HG03469 (cell line): ENCODE measurements at regions not wholly inside any gene's neighbourhood (a gene's known extent, or its start where the extent isn't known, plus 50 kb on each side); places are given as distances from the start of the nearest gene placed in this dataset.
"Not testable (repeated sequence)": the region's sequence is repeated elsewhere in the genome, so short reads cannot be mapped to it uniquely, and the experiment has no call there.

Experiments
- ATAC-seq: cut with Tn5 transposase; IDR thresholded peaks from one replicate; pipeline ENCODE4 v1.9.1; 2021; ENCODE audit warnings: mild to moderate bottlenecking, moderate library complexity, moderate number of reproducible peaks; ENCODE audit not compliant: unreplicated experiment

DNA sequence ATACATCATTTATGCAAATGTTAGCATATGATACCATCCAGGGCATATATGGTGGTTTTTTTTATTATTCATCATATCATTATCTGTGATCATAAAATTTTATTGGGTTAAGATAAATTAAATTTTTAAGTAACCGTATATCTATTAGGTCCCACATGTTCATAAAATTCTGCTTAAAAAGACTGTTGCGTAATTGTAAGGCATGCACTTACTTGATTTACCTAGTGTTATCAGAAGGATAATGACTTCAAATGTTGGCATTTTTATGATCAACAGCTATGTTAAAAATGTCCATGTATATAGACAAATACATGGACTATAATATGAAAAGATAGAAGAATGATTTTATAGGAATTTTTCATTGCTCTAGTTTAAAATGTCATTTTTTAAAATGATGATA is 1625.5 kb upstream of the CELF4 start:
- ATAC-seq: no peak

DNA sequence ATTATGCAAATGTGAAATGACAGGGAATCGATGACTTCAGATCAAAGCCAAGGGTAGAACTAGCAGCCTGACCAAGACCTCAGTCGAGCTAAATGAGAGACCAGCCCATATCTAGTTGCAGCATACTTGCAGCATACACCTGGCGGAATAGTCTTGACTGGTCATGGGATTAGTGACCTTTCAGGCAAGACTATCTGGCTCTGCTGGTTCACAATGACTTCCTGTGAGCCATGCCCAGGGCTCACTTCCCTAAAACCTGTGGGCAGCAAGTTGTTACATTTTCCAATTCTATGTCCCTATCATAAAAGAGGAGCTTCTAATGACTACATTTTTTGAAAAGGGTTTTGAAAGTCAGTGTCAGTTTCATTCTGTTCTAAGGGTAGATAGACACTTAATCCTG is 1624.9 kb upstream of the CELF4 start:
- no peak for ATAC-seq

GRCh38 chr18:39188278-39188677 is 1622.7 kb upstream of the CELF4 start:
- no peak for ATAC-seq

GRCh38 chr18:39186008-39186407 is 1620.4 kb upstream of the CELF4 start:
- ATAC-seq: no peak

- no peak for ATAC-seq
Measured at GRCh38 chr18:39184176-39184575, 1618.6 kb upstream of the CELF4 start.

DNA sequence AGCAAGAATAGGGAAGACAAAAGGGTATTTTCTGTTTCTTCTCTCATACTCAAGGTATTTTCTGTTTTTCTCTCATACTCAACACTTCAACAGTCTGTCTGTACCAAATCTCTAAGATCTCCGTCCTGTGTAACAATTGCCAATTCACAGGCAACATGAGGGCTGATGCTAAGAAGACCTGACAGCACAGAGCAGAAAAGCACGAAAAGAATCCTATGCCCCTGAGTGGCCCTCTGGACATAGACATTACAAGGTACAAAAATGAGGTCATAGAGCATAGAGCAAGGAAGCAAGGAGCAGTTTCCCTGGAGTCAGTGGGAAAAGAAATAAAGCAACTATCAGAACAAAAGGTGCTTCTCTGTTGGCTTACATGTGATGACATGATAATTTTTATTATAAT is 1612.6 kb upstream of the CELF4 start:
- no peak for ATAC-seq

DNA sequence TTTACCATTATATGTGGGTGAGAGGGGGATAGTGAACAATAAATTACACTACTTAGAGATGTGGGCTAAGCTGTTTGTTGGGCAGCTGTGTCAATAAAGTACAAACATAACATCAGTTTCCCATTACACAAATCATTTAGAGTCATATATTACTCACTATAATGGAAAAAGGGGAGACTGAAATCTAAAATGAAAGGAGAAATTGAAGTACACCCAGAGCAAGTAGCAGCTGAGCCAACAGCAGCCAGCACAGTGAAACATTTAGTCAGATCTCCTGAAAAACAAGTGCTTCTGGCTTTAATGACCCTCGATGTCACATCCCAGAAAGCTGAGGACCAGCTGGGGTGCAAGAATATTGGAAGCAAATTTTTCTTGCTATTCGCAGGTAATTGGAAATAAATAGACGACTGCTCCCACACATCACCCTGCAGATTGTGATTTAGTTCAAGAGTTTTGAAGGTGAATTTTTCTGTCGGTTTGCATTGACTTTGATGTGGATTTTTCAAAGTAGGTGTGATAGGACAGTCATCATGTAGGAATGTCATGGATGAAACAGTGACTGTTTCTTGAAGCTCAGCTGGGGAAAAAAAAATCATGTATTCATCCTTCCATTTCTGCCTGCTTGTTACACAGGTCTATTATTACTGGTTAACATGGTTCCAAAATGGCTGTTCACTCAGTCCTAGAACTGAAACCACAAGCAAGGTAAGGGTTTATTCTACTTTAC is 1607.3 kb upstream of the CELF4 start:
- no peak for ATAC-seq

DNA sequence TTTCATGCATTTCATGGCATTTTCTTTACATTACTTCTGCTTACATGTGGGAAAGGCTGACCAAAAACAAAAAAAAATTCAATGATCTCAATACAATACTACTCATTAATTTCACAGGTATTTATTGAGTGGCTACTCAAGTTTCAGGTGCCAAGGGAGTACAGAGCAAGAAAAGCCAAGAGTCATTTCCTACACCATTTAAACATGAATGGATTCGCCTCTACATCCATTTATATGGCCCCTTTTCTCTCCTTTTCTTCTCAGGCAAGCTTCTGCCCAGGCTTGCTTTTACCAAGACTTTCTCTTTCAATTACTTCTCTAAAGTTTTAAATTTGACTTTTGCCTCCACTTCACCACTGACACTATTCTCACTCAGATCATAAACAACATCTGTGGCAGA is 1603.1 kb upstream of the CELF4 start:
- no peak for ATAC-seq

- ATAC-seq: no peak
Measured at GRCh38 chr18:39167990-39168389, 1602.4 kb upstream of the CELF4 start.

DNA sequence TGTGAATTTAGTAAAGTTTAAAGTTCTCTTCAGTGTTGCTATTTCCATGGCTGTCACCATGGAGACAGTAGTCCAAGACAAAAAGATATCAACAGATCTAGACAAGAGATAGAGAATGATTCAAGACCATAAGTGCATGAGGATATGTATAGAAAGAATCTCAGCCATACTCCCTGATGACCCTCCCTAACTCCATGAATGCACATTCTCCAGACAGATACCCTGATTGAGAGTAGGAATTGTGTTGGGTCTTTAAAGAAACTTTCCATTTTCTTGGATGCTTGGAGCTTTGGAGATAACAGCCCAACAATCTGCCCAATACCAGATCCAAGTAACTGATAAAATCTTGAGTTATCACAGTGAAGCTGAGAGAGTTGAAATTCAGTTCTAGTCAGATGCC is 1601.2 kb upstream of the CELF4 start:
- no peak for ATAC-seq

DNA sequence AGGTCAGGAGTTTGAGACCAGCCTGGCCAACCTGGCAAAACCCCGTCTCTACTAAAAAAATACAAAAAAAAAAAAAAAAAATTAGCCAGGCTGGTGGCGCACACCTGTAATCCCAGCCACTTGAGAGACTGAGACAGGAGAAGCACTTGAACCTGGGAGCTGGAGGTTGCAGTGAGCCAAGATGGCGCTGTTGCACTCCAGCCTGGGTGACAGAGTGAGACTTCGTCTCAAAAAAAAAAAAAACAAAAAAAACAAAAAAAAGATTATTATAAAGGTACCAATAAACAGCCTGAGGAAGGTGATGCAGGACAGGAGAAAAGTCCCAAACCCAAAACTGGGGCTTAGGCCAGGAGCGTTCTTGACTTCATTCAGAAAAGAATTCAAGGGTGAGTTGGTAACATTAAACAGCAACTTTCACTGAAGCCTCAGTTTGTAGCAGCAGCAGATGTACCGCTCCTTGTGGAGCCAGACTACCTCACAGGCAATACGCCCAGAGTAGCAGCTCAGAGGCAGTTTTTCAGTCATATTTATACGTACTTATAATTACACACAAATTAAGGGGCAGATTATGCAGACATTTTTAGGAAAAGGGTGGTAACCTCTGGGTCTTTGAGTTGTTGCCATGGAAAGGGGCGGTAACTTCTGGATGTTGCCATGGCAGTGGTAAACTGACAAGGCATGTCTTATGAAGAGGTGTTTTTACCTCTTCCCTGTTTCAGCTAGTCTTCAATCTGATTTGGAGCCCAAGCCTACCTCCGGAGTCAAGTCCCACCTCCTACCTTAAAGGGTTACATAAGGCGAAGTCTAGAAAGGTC is 1596.6 kb upstream of the CELF4 start:
- ATAC-seq: no peak

GRCh38 chr18:39149211-39149806 is 1583.7 kb upstream of the CELF4 start:
- ATAC-seq: no peak

DNA sequence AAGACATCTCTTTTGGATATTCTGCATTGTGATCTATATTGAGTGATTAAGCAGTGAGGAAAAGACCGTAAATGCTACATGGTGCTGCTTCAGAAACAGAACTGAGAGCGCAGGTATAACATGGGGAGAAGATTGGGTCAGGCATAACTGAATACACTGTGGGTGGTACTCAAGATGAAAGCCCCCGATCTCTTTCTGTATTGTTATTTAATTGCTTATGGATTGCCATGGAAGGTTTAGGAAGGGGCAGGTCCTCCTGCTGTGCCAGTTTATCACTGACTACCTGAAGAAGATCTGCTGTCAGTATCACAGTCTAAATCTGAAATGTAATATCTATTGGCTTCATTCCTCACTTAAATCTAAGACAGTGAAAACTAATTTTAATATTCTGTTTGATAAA is 1568.7 kb upstream of the CELF4 start:
- ATAC-seq: no peak

GRCh38 chr18:39127538-39127937 is 1561.9 kb upstream of the CELF4 start:
- not testable (repeated sequence) for ATAC-seq

DNA sequence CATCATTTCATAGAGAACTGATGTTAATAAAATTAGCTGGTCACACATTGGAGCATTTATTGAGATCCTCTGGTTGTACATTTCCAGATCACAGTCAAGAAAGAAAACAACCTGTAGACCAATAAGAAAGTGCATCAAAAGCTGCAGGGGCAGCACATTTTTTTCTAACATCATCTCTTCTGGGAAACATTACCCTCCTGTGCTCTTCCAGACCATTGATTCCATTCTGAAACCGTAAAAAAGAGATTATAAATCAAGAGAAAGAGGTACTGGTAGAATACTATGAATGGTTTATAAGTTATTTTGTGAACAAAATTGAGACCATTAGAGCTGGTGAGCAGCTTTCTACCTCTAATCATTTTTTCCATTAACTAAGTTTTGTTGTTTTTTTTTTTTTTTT is 1548.2 kb upstream of the CELF4 start:
- no peak for ATAC-seq

DNA sequence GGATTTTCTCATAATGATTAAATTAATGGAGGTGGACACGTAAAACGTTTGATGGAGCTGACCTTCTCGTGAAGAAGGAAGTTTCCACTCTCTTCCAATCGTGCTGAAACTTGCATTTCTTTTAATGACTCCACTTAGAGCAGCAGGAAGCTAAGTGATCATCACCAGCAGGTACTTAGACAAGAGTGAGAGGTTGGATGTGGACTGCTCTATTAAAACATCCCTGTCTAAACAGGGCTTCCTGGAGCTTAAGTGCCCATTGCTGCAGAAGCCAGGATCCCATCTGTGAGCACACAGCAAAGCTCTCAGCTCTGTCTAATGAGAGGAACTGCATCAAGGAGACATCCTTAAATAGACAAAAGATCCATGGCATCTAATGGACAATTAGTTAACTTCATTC is 1539.5 kb upstream of the CELF4 start:
- ATAC-seq: no peak

GRCh38 chr18:39072970-39073369 is 1507.4 kb upstream of the CELF4 start:
- ATAC-seq: no peak

GRCh38 chr18:39062426-39062825 is 1496.8 kb upstream of the CELF4 start:
- no peak for ATAC-seq

- no peak for ATAC-seq
Measured at GRCh38 chr18:39058386-39059000, 1492.9 kb upstream of the CELF4 start.

- ATAC-seq: no peak
Measured at GRCh38 chr18:39057423-39058064, 1491.9 kb upstream of the CELF4 start.

DNA sequence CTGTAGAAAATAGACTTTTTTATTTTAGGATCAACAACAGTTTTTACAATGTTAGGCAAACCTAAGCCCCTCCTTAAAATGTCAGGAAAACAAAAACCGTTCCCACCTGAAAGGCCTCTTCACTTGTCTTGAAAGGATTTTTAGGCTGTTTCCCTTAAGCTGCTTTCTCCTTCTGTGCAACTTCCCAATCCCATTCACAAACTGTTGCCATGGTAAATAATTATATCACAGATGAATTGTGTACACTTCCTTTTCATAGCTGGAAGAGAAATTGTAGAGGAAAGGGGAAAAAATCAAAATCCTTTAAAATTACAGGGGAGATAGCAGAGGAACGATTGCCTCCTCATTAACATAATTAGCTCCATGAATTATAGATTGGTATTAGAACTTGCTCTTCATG is 1488.0 kb upstream of the CELF4 start:
- no peak for ATAC-seq
